WTC11 (cell line): ENCODE measurements at regions not wholly inside any gene's neighbourhood (a gene's known extent, or its start where the extent isn't known, plus 50 kb on each side); places are given as distances from the start of the nearest gene placed in this dataset.

Source experiments
- ATAC-seq: fragments of 200-7000 bp; cut with Tn5 transposase; 2 replicates; pipeline ENCODE4 v1.10.0; 2021; ENCODE audit warnings: mild to moderate bottlenecking, moderate library complexity
- CTCF ChIA-PET: fragments of 300-600 bp; sonication (Branson Sonifier 250); formaldehyde crosslinking; loops from one replicate; lab custom pipeline; 2021; ENCODE audit warnings: antibody characterized with exemption; lab: Charles Lee
- POLR2A ChIA-PET: fragments of 350-600 bp; sonication (Branson Sonifier 250); formaldehyde crosslinking; loops from one replicate; lab custom pipeline; 2021; ENCODE audit warnings: antibody characterized with exemption; lab: Charles Lee
- DNase-seq: peaks from one replicate; pipeline ENCODE4 v3.0.0; 2021; ENCODE audit warnings: low spot score
- H3K27ac Mint-ChIP-seq: 2 replicates; pipeline ENCODE4 v1.8.0; 2021; ENCODE audit warnings: mixed read lengths
- H3K27me3 Mint-ChIP-seq: 2 replicates; pipeline ENCODE4 v1.8.0; 2021; ENCODE audit warnings: low read depth, mild to moderate bottlenecking, moderate library complexity, mixed read lengths
- H3K36me3 Mint-ChIP-seq: 2 replicates; pipeline ENCODE4 v1.8.0; 2021; ENCODE audit warnings: mixed read lengths
- H3K4me1 Mint-ChIP-seq: 2 replicates; pipeline ENCODE4 v1.8.0; 2022; ENCODE audit warnings: mixed read lengths
- H3K4me3 Mint-ChIP-seq: 2 replicates; pipeline ENCODE4 v1.8.0; 2021; ENCODE audit warnings: mild to moderate bottlenecking, moderate library complexity, mixed read lengths
- H3K9me3 Mint-ChIP-seq: 2 replicates; pipeline ENCODE4 v1.8.0; 2021; ENCODE audit warnings: mixed read lengths
- AR ChIP-seq: fragments of 250-450 bp; sonication (Bioruptor Pico); IDR thresholded peaks from 2 replicates; pipeline ENCODE4 v1.9.0; 2021; ENCODE audit warnings: mild to moderate bottlenecking
- ATF2 ChIP-seq: sonication (generic); formaldehyde crosslinking; IDR thresholded peaks from 2 replicates; pipeline ENCODE4 v1.8.1; 2022; ENCODE audit warnings: low read depth, missing genetic modification reagents, borderline replicate concordance
- ATF6 ChIP-seq: sonication (generic); formaldehyde crosslinking; IDR thresholded peaks from 2 replicates; pipeline ENCODE4 v1.8.1; 2023; ENCODE audit warnings: mild to moderate bottlenecking, missing genetic modification reagents
- CDX4 ChIP-seq: fragments of 250-450 bp; sonication (Bioruptor Pico); IDR thresholded peaks from 2 replicates; pipeline ENCODE4 v1.9.0; 2021; ENCODE audit warnings: moderate library complexity, mild to moderate bottlenecking, inconsistent platforms, borderline replicate concordance
- CREM ChIP-seq: sonication (generic); formaldehyde crosslinking; IDR thresholded peaks from 2 replicates; pipeline ENCODE4 v1.8.1; 2022; ENCODE audit warnings: mild to moderate bottlenecking, missing genetic modification reagents, moderate library complexity
- E2F1 ChIP-seq: sonication (generic); formaldehyde crosslinking; IDR thresholded peaks from 2 replicates; pipeline ENCODE4 v1.8.0; 2022; ENCODE audit warnings: mild to moderate bottlenecking, missing genetic modification reagents
- MAX ChIP-seq: sonication (generic); formaldehyde crosslinking; IDR thresholded peaks from 2 replicates; pipeline ENCODE4 v1.8.0; 2022; ENCODE audit warnings: mild to moderate bottlenecking, missing genetic modification reagents
- NFATC4 ChIP-seq: fragments of 250-450 bp; sonication (Bioruptor Pico); IDR thresholded peaks from 2 replicates; pipeline ENCODE4 v1.9.0; 2021; ENCODE audit warnings: mild to moderate bottlenecking
- SMAD3 ChIP-seq: sonication (generic); formaldehyde crosslinking; IDR thresholded peaks from 2 replicates; pipeline ENCODE4 v1.8.0; 2022; ENCODE audit warnings: missing genetic modification reagents, mild to moderate bottlenecking, borderline replicate concordance
- USF2 ChIP-seq: sonication (generic); formaldehyde crosslinking; IDR thresholded peaks from 2 replicates; pipeline ENCODE4 v1.8.1; 2023; ENCODE audit warnings: mild to moderate bottlenecking, missing genetic modification reagents, moderate library complexity
- ZBTB21 ChIP-seq: sonication (generic); formaldehyde crosslinking; IDR thresholded peaks from 2 replicates; pipeline ENCODE4 v1.8.1; 2023; ENCODE audit warnings: mild to moderate bottlenecking, missing genetic modification reagents, borderline replicate concordance
- ZNF121 ChIP-seq: sonication (generic); formaldehyde crosslinking; IDR thresholded peaks from 2 replicates; pipeline ENCODE4 v1.8.0; 2023; ENCODE audit warnings: missing genetic modification reagents
- ZNF512 ChIP-seq: sonication (generic); formaldehyde crosslinking; IDR thresholded peaks from 2 replicates; pipeline ENCODE4 v1.8.1; 2022; ENCODE audit warnings: missing genetic modification reagents, borderline replicate concordance
- ZNF671 ChIP-seq: fragments of 250-450 bp; sonication (Bioruptor Pico); IDR thresholded peaks from 2 replicates; pipeline ENCODE4 v1.8.0; 2021; ENCODE audit warnings: mild to moderate bottlenecking

GRCh38 chr10:10807106-10807505 is 210.6 kb upstream of the CELF2 start:
- ATAC-seq (no peak), DNase-seq (no peak)
- Mint-ChIP-seq H3K4me3 (no peak overlapping the region), H3K36me3 (no peaks in the 10 kb centered on the region)
- CTCF ChIA-PET: no interaction called here
- POLR2A ChIA-PET: no interaction called here
- no peak for TF ChIP-seq ZNF512 (CRISPR knock-in tag)
- TF ChIP-seq, all 79 proteins: peak for 0
- H3K4me1 Mint-ChIP-seq: peaks cover 26% of the 10 kb centered on the region
- 0 out of 2 replicates have a peak, but pooled peaks cover 3% of the 10 kb centered on the region for H3K27me3 Mint-ChIP-seq
- H3K9me3 Mint-ChIP-seq: peaks cover 15% of the 10 kb centered on the region
- no peak overlapping the region; the same call in 1 of the 2 replicates for H3K27ac Mint-ChIP-seq

- ChIA-PET POLR2A (no interaction called here), CTCF (no interaction called here)
- Mint-ChIP-seq H3K9me3 (peaks cover 27% of the 10 kb centered on the region), H3K27me3 (0 out of 2 replicates have a peak, but pooled peaks cover 3% of the 10 kb centered on the region), H3K27ac (no peak overlapping the region), H3K36me3 (no peaks in the 10 kb centered on the region), H3K4me3 (no peak overlapping the region), H3K4me1 (peaks cover 20% of the 10 kb centered on the region)
- TF ChIP-seq ZBTB21 (CRISPR knock-in tag) (no peak), NFATC4 (no peak), SMAD3 (CRISPR knock-in tag) (no peak), ZNF512 (CRISPR knock-in tag) (no peak), AR (CRISPR knock-in tag) (no peak), CREM (CRISPR knock-in tag) (no peak), ZNF671 (CRISPR knock-in tag) (no peak), ATF2 (CRISPR knock-in tag) (no peak), MAX (CRISPR knock-in tag) (no peak), ZNF121 (CRISPR knock-in tag) (no peak), USF2 (CRISPR knock-in tag) (no peak), ATF6 (no peak), CDX4 (CRISPR knock-in tag) (no peak), E2F1 (no peak)
- DNase-seq (no peak), ATAC-seq (no peak)
Observed at GRCh38 chr10:10811562-10811961, 206.1 kb upstream of the CELF2 start.
